22Rv1 (cell line): ENCODE measurements at regions not wholly inside any gene's neighbourhood (a gene's known extent, or its start where the extent isn't known, plus 50 kb on each side); places are given as distances from the start of the nearest gene placed in this dataset.

ENCODE experiments used
- CTCF ChIP-seq: fragments of 450-650 bp; IDR thresholded peaks from 2 replicates; pipeline ENCODE4 v1.5.1; 2017; ENCODE audit warnings: mild to moderate bottlenecking
- ZFX ChIP-seq: fragments of 450-650 bp; IDR thresholded peaks from 2 replicates; pipeline ENCODE4 v1.6.1; 2017; ENCODE audit warnings: antibody characterized with exemption, borderline replicate concordance

GRCh38 chr12:88677464-88677863, 97.2 kb upstream of the KITLG start:
- no peak for TF ChIP-seq CTCF
- no peak for TF ChIP-seq ZFX
